GM12873 (cell line): ENCODE measurements at regions not wholly inside any gene's neighbourhood (a gene's known extent, or its start where the extent isn't known, plus 50 kb on each side); places are given as distances from the start of the nearest gene placed in this dataset.

Experiments
- CTCF ChIP-seq: IDR thresholded peaks from 2 replicates; pipeline ENCODE4 v1.5.1; 2012; ENCODE audit warnings: low read depth, mild to moderate bottlenecking, moderate library complexity, low read length, control low read depth; ENCODE audit not compliant: insufficient read depth; ENCODE audit errors: missing control alignments

- no peak for TF ChIP-seq CTCF
Observed at GRCh38 chr7:156430109-156430508, 210.5 kb upstream of the RNF32 start.

- TF ChIP-seq CTCF = no peak
Observed at GRCh38 chr7:156429514-156429913, 211.1 kb upstream of the RNF32 start.

- no peak for TF ChIP-seq CTCF
Observed at GRCh38 chr7:156423876-156424275, 216.7 kb upstream of the RNF32 start.

GRCh38 chr7:156420496-156420895 lies 220.1 kb upstream of the RNF32 start:
- TF ChIP-seq CTCF = no peak

- TF ChIP-seq CTCF = no peak
Observed at GRCh38 chr7:156419782-156420181, 220.8 kb upstream of the RNF32 start.

- TF ChIP-seq CTCF = no peak
Observed at GRCh38 chr7:156402255-156402654, 238.3 kb upstream of the RNF32 start.

- TF ChIP-seq CTCF = no peak
Observed at GRCh38 chr7:156401617-156402016, 239.0 kb upstream of the RNF32 start.
